DND-41 (cell line): ENCODE measurements at regions not wholly inside any gene's neighbourhood (a gene's known extent, or its start where the extent isn't known, plus 50 kb on each side); places are given as distances from the start of the nearest gene placed in this dataset.
"Not testable (repeated sequence)": the region's sequence is repeated elsewhere in the genome, so short reads cannot be mapped to it uniquely, and the experiment has no call there.

Source experiments
- EZH2 ChIP-seq: IDR thresholded peaks from 3 replicates; pipeline ENCODE4 v1.6.1; 2012; ENCODE audit warnings: borderline replicate concordance, low read depth, mild to moderate bottlenecking, moderate library complexity, low read length, inconsistent platforms; ENCODE audit not compliant: severe bottlenecking
- TF ChIP-seq, protein P1 (sequence below): IDR thresholded peaks from 2 replicates; pipeline ENCODE4 v1.5.1; 2012; ENCODE audit warnings: borderline replicate concordance, low read length, moderate library complexity, mild to moderate bottlenecking; ENCODE audit not compliant: poor library complexity, severe bottlenecking; ENCODE audit errors: extremely low read depth

DNA sequence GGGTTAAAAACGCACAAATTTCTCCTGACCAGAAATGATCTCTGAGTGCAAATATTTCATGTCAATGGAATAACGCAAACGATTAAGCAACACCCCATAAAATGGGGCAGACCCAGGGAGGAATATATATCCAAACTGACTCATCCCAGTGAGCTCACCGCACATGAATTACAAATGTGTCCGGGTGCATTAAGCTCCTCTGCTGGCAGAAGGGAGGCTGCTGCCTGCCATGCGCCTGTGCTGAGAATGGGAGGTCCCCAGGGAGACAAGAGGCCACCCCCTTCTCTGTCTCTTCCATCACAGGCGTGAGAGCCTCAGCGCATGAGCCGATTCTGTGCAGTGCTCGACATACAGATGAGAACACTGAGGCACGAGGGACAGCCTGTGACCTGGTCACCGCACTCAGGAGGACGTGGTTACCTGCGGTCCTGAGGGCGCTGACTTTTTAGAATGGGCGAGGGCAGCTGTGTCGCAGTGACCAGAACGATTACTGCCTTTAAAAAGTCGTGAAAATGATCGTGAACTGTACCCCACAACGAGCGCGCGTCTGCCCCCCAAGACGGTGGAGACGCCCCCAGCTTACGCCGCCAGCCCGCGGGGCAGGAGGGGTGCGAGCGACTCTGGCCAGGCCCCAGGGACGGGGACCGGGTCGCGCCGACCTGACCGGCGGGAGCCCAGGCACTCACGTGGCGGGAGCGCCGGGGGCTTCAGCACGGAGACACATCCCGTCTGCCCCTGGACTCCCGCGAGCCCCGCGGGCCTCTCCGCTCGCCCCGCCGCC, 188.5 kb downstream of the ADRA2C start:
- TF ChIP-seq, protein P1, sequence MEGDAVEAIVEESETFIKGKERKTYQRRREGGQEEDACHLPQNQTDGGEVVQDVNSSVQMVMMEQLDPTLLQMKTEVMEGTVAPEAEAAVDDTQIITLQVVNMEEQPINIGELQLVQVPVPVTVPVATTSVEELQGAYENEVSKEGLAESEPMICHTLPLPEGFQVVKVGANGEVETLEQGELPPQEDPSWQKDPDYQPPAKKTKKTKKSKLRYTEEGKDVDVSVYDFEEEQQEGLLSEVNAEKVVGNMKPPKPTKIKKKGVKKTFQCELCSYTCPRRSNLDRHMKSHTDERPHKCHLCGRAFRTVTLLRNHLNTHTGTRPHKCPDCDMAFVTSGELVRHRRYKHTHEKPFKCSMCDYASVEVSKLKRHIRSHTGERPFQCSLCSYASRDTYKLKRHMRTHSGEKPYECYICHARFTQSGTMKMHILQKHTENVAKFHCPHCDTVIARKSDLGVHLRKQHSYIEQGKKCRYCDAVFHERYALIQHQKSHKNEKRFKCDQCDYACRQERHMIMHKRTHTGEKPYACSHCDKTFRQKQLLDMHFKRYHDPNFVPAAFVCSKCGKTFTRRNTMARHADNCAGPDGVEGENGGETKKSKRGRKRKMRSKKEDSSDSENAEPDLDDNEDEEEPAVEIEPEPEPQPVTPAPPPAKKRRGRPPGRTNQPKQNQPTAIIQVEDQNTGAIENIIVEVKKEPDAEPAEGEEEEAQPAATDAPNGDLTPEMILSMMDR: not testable (repeated sequence)
- not testable (repeated sequence) for TF ChIP-seq EZH2
